ENCODE measurements at regions not wholly inside any gene's neighbourhood (a gene's known extent, or its start where the extent isn't known, plus 50 kb on each side); places are given as distances from the start of the nearest gene placed in this dataset.

DNA sequence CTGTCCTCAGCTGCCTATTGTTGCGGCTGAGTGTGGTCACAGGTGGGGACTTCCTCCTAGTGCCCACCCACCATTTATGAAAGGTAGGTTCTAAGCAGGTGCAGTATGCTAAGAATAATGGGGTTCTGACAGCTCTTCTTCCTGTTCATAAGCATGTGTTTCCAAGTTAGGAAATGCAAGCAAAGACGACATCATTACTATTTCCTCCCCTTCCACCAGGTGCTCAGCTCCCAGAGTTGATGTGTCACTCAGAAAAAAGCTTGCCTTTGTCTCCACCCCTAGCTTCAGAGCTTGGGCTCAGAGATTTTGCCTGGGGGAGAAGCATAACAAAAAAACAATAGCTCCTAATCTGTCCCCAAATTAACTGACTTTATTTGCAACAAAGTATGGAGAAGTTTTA lies 1076.7 kb downstream of the NR2F1-AS1 start:
- Histone ChIP-seq H3K9me3 (ENCODE audit: control insufficient read depth, insufficient read depth, low read depth, low read length) (no peaks in the 10 kb centered on the region; the same call in 1 of the 2 replicates), H3K27me3 (ENCODE audit: control insufficient read depth, insufficient read depth, low read length) (no peaks in the 10 kb centered on the region), H3K27ac (ENCODE audit: low read length) (peak overlapping the region; percentile 69; the same call in 1 of the 2 replicates), H3K4me3 (ENCODE audit: low read depth in 2 of 2, low read length in 2 of 2) (no peak overlapping the region), H3K36me3 (ENCODE audit: control insufficient read depth, insufficient read depth, low read length) (no peaks in the 10 kb centered on the region), H3K4me1 (ENCODE audit: control insufficient read depth, insufficient read depth, low read length) (no peaks in the 10 kb centered on the region; the same call in 1 of the 2 replicates)
- DNase-seq (ENCODE audit: low read depth, low spot score) (no peak), ATAC-seq (no peak)
- in situ Hi-C loops (cut with HindIII; ENCODE audit: low pct_unique_long_range_greater_than_20kb, low sequenced_read_pairs) = no loop called here
- POLR2A ChIA-PET = no interaction called here
- TF ChIP-seq, protein P1, sequence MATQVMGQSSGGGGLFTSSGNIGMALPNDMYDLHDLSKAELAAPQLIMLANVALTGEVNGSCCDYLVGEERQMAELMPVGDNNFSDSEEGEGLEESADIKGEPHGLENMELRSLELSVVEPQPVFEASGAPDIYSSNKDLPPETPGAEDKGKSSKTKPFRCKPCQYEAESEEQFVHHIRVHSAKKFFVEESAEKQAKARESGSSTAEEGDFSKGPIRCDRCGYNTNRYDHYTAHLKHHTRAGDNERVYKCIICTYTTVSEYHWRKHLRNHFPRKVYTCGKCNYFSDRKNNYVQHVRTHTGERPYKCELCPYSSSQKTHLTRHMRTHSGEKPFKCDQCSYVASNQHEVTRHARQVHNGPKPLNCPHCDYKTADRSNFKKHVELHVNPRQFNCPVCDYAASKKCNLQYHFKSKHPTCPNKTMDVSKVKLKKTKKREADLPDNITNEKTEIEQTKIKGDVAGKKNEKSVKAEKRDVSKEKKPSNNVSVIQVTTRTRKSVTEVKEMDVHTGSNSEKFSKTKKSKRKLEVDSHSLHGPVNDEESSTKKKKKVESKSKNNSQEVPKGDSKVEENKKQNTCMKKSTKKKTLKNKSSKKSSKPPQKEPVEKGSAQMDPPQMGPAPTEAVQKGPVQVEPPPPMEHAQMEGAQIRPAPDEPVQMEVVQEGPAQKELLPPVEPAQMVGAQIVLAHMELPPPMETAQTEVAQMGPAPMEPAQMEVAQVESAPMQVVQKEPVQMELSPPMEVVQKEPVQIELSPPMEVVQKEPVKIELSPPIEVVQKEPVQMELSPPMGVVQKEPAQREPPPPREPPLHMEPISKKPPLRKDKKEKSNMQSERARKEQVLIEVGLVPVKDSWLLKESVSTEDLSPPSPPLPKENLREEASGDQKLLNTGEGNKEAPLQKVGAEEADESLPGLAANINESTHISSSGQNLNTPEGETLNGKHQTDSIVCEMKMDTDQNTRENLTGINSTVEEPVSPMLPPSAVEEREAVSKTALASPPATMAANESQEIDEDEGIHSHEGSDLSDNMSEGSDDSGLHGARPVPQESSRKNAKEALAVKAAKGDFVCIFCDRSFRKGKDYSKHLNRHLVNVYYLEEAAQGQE (IDR thresholded peaks at IDR 0.05; ENCODE audit: insufficient read depth in 1 of 2, low read depth in 2 of 2, low read length in 1 of 2) = no peak
- TF ChIP-seq POLR2AphosphoS5 (IDR thresholded peaks at IDR 0.05; ENCODE audit: low read depth, low read length) = no peak
- no peak for TF ChIP-seq SIN3A (IDR thresholded peaks at IDR 0.05; ENCODE audit: borderline replicate concordance, insufficient read depth, low read depth, low read length)
- CTCF ChIA-PET = no interaction called here
- intact Hi-C loops (cut with micrococcal nuclease; ENCODE audit: unreplicated experiment) = no loop called here
- no TSS peak for BruUV-seq (replicated peaks)

DNA sequence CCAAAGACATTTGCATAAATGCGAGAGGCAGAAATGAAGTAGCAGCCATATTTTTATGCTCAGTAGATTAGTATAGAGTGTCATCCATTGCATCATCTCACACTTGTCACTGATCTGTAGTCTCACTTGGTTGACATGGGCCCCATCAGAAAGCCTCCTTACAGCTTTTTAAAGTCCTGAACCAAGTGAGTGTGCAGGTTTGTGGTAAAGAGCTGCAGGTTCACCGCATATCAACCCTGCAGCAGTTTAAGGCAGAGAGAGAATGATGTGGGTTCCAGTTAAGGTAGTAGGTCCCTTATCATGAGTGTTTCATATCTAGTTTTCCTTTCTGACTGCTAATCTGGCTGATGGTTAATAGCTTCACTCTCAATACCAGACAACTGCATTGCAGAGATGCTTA lies 1080.3 kb downstream of the NR2F1-AS1 start:
- no peak for DNase-seq (ENCODE audit: low read depth, low spot score)
- POLR2A ChIA-PET = no interaction called here
- H3K9me3 ChIP-seq (ENCODE audit: control insufficient read depth, insufficient read depth, low read depth, low read length) = no peaks in the 10 kb centered on the region
- TF ChIP-seq, protein P2, sequence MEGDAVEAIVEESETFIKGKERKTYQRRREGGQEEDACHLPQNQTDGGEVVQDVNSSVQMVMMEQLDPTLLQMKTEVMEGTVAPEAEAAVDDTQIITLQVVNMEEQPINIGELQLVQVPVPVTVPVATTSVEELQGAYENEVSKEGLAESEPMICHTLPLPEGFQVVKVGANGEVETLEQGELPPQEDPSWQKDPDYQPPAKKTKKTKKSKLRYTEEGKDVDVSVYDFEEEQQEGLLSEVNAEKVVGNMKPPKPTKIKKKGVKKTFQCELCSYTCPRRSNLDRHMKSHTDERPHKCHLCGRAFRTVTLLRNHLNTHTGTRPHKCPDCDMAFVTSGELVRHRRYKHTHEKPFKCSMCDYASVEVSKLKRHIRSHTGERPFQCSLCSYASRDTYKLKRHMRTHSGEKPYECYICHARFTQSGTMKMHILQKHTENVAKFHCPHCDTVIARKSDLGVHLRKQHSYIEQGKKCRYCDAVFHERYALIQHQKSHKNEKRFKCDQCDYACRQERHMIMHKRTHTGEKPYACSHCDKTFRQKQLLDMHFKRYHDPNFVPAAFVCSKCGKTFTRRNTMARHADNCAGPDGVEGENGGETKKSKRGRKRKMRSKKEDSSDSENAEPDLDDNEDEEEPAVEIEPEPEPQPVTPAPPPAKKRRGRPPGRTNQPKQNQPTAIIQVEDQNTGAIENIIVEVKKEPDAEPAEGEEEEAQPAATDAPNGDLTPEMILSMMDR (IDR thresholded peaks at IDR 0.05) = no peak
- no peak for TF ChIP-seq TCF7L2 (IDR thresholded peaks at IDR 0.05; ENCODE audit: low read depth, low read length)
- TF ChIP-seq SIN3A (IDR thresholded peaks at IDR 0.05; ENCODE audit: borderline replicate concordance, insufficient read depth, low read depth, low read length) = no peak
- no peak for TF ChIP-seq POLR2AphosphoS5 (IDR thresholded peaks at IDR 0.05; ENCODE audit: low read depth, low read length)
- TF ChIP-seq, protein P1 (IDR thresholded peaks at IDR 0.05; ENCODE audit: insufficient read depth in 1 of 2, low read depth in 2 of 2, low read length in 1 of 2) = no peak
- intact Hi-C loops (cut with micrococcal nuclease; ENCODE audit: unreplicated experiment) = no loop called here
- ATAC-seq = no peak
- peak overlapping the region; percentile 37; the same call in 1 of the 2 replicates for H3K27ac ChIP-seq (ENCODE audit: low read length)
- H3K27me3 ChIP-seq (ENCODE audit: control insufficient read depth, insufficient read depth, low read length) = no peaks in the 10 kb centered on the region
- CTCF ChIA-PET = no interaction called here
- BruUV-seq (replicated peaks) = no TSS peak
- H3K4me3 ChIP-seq (ENCODE audit: low read depth in 2 of 2, low read length in 2 of 2) = no peak overlapping the region
- no peaks in the 10 kb centered on the region; the same call in 1 of the 2 replicates for H3K4me1 ChIP-seq (ENCODE audit: control insufficient read depth, insufficient read depth, low read length)
- no peaks in the 10 kb centered on the region for H3K36me3 ChIP-seq (ENCODE audit: control insufficient read depth, insufficient read depth, low read length)
- in situ Hi-C loops (cut with HindIII; ENCODE audit: low pct_unique_long_range_greater_than_20kb, low sequenced_read_pairs) = no loop called here
